Muscle of leg (tissue), 3 donors: ENCODE measurements at regions not wholly inside any gene's neighbourhood (a gene's known extent, or its start where the extent isn't known, plus 50 kb on each side); places are given as distances from the start of the nearest gene placed in this dataset.
"Not testable (repeated sequence)": the region's sequence is repeated elsewhere in the genome, so short reads cannot be mapped to it uniquely, and the experiment has no call there.

Source experiments
- DNase-seq: peaks from one replicate; pipeline ENCODE4 v3.0.0; 2013
- H3K27ac ChIP-seq: one replicate; pipeline ENCODE4 v1.5.1; 2013; ENCODE audit warnings: mild to moderate bottlenecking, low read length, control low read depth
- H3K27me3 ChIP-seq: one replicate; pipeline ENCODE4 v1.6.1; 2013; ENCODE audit warnings: low read length; ENCODE audit not compliant: control insufficient read depth, insufficient read depth
- H3K36me3 ChIP-seq: one replicate; pipeline ENCODE4 v1.6.1; 2013; ENCODE audit warnings: low read length; ENCODE audit not compliant: control insufficient read depth, insufficient read depth
- H3K4me1 ChIP-seq: one replicate; pipeline ENCODE4 v1.6.1; 2013; ENCODE audit warnings: low read length; ENCODE audit not compliant: control insufficient read depth, insufficient read depth
- H3K4me3 ChIP-seq: one replicate; pipeline ENCODE4 v1.5.1; 2013; ENCODE audit warnings: low read length, control low read depth
- H3K9me3 ChIP-seq: replicated peaks from 2 replicates; pipeline ENCODE4 v1.6.1; 2013; ENCODE audit warnings: low read depth, low read length; ENCODE audit not compliant: control insufficient read depth
- WGBS: methylation state at CpG from one replicate; pipeline ENCODE4 v1.1.5; 2013; ENCODE audit warnings: missing lambda C conversion rate; ENCODE audit not compliant: insufficient coverage; 5-methylcytosine and 5-hydroxymethylcytosine counted together

- H3K9me3 ChIP-seq: peaks cover 20% of the 10 kb centered on the region
- WGBS: no CpG with 5 or more reads among the region's 1 CpG
- DNase-seq: no peak
Measured at GRCh38 chr2:160825433-160825832, 331.8 kb upstream of the RBMS1 start.

GRCh38 chr2:160826496-160826895 is 332.9 kb upstream of the RBMS1 start:
- H3K27me3 ChIP-seq: no peaks in the 10 kb centered on the region
- H3K4me1 ChIP-seq: no peaks in the 10 kb centered on the region
- peaks cover 23% of the 10 kb centered on the region for H3K9me3 ChIP-seq
- H3K4me3 ChIP-seq: no peak overlapping the region
- peak; percentile 24 for DNase-seq
- H3K27ac ChIP-seq: no peak overlapping the region
- H3K36me3 ChIP-seq: no peaks in the 10 kb centered on the region

More at GRCh38 chr2:160825433-160825832, 331.8 kb upstream of the RBMS1 start:
- Histone ChIP-seq H3K4me3 (no peak overlapping the region), H3K4me1 (no peaks in the 10 kb centered on the region), H3K27ac (no peak overlapping the region), H3K36me3 (no peaks in the 10 kb centered on the region), H3K27me3 (no peaks in the 10 kb centered on the region)

GRCh38 chr2:160828076-160828475 is 332.2 kb upstream of the TANK start:
- WGBS: no CpG with 5 or more reads among the region's 3 CpGs
- H3K27ac ChIP-seq: no peak overlapping the region
- H3K27me3 ChIP-seq: no peaks in the 10 kb centered on the region
- no peaks in the 10 kb centered on the region for H3K36me3 ChIP-seq
- DNase-seq: no peak
- no peak overlapping the region for H3K4me3 ChIP-seq
- peaks cover 23% of the 10 kb centered on the region for H3K9me3 ChIP-seq
- no peaks in the 10 kb centered on the region for H3K4me1 ChIP-seq

- not testable (repeated sequence) for H3K36me3 ChIP-seq, H3K9me3 ChIP-seq, H3K27ac ChIP-seq, H3K4me3 ChIP-seq, DNase-seq, H3K27me3 ChIP-seq, H3K4me1 ChIP-seq
- WGBS: no CpG with 5 or more reads among the region's 5 CpGs
Measured at GRCh38 chr2:160832381-160832780, 327.8 kb upstream of the TANK start.

- Histone ChIP-seq H3K4me3 (no peak overlapping the region), H3K36me3 (no peaks in the 10 kb centered on the region), H3K4me1 (peaks cover 4% of the 10 kb centered on the region), H3K9me3 (peaks cover 3% of the 10 kb centered on the region), H3K27me3 (no peaks in the 10 kb centered on the region), H3K27ac (no peak overlapping the region)
- 100% methylated on average over 1 of the region's 2 CpGs for WGBS
- no peak for DNase-seq
Measured at GRCh38 chr2:160835166-160835565, 325.1 kb upstream of the TANK start.

- Histone ChIP-seq H3K27me3 (no peaks in the 10 kb centered on the region), H3K9me3 (no peaks in the 10 kb centered on the region), H3K4me3 (no peak overlapping the region), H3K27ac (peak overlapping the region; percentile 39), H3K36me3 (no peaks in the 10 kb centered on the region), H3K4me1 (peaks cover 4% of the 10 kb centered on the region)
- DNase-seq: peak; percentile 62
- no CpG with 5 or more reads among the region's 1 CpG for WGBS
Measured at GRCh38 chr2:160836755-160837154, 323.5 kb upstream of the TANK start.

- DNase-seq: no peak
- H3K4me3 ChIP-seq: no peak overlapping the region
- no peak overlapping the region for H3K27ac ChIP-seq
- H3K36me3 ChIP-seq: no peaks in the 10 kb centered on the region
- H3K9me3 ChIP-seq: no peaks in the 10 kb centered on the region
- no peaks in the 10 kb centered on the region for H3K27me3 ChIP-seq
- peaks cover 4% of the 10 kb centered on the region for H3K4me1 ChIP-seq
Measured at GRCh38 chr2:160837416-160837815, 322.8 kb upstream of the TANK start.

- H3K27ac ChIP-seq: no peak overlapping the region
- peaks cover 4% of the 10 kb centered on the region for H3K4me1 ChIP-seq
- H3K27me3 ChIP-seq: no peaks in the 10 kb centered on the region
- no peaks in the 10 kb centered on the region for H3K36me3 ChIP-seq
- peaks cover 4% of the 10 kb centered on the region for H3K9me3 ChIP-seq
- no CpG with 5 or more reads among the region's 1 CpG for WGBS
- DNase-seq: no peak
- no peak overlapping the region for H3K4me3 ChIP-seq
Measured at GRCh38 chr2:160838147-160838546, 322.1 kb upstream of the TANK start.

GRCh38 chr2:160838691-160839090 is 321.5 kb upstream of the TANK start:
- Histone ChIP-seq H3K4me1 (peaks cover 4% of the 10 kb centered on the region), H3K4me3 (no peak overlapping the region), H3K27me3 (no peaks in the 10 kb centered on the region), H3K36me3 (no peaks in the 10 kb centered on the region), H3K9me3 (peaks cover 5% of the 10 kb centered on the region), H3K27ac (no peak overlapping the region)
- no peak for DNase-seq
- no CpG with 5 or more reads among the region's 4 CpGs for WGBS

GRCh38 chr2:160842286-160842685 is 317.9 kb upstream of the TANK start:
- no CpG with 5 or more reads among the region's 4 CpGs for WGBS
- H3K27ac ChIP-seq: no peak overlapping the region
- no peaks in the 10 kb centered on the region for H3K4me1 ChIP-seq
- H3K4me3 ChIP-seq: no peak overlapping the region
- H3K36me3 ChIP-seq: no peaks in the 10 kb centered on the region
- DNase-seq: no peak
- H3K9me3 ChIP-seq: peaks cover 7% of the 10 kb centered on the region
- H3K27me3 ChIP-seq: no peaks in the 10 kb centered on the region

- Histone ChIP-seq H3K4me1 (no peaks in the 10 kb centered on the region), H3K27me3 (no peaks in the 10 kb centered on the region), H3K27ac (no peak overlapping the region), H3K4me3 (no peak overlapping the region), H3K36me3 (no peaks in the 10 kb centered on the region), H3K9me3 (no peaks in the 10 kb centered on the region)
- no peak for DNase-seq
- no CpG with 5 or more reads among the region's 2 CpGs for WGBS
Measured at GRCh38 chr2:160859096-160859495, 301.1 kb upstream of the TANK start.
